ENCODE measurements at regions not wholly inside any gene's neighbourhood (a gene's known extent, or its start where the extent isn't known, plus 50 kb on each side); places are given as distances from the start of the nearest gene placed in this dataset.

DNA sequence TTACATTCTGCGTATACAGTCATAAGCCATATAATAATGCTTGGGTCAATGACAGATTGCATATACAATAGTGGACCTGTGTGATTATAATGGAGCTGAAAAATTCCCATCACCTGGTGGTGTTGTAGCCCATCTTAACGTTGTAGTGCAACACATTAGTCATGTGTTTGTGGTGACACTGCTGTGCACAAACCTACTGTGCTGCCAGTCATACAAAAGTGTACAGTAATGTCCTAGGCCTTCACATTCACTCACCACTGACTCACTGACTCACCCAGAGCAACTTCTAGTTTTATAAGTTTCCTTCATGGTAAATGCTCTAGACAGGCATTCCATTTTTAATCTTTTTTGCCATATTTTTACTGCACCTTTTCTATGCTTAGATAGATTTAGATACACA, 194.8 kb upstream of the SEL1L start:
- no peaks in the 10 kb centered on the region for H3K27me3 ChIP-seq (replicated peaks; ENCODE audit: insufficient read depth)
- H3K4me1 ChIP-seq (replicated peaks): no peaks in the 10 kb centered on the region
- H3K9me3 ChIP-seq: no peaks in the 10 kb centered on the region
- no peak overlapping the region for H3K4me3 ChIP-seq
- 86% methylated on average over 2 of the region's 2 CpGs for WGBS
- H3K27ac ChIP-seq: no peak overlapping the region
- intact Hi-C loops (cut with DNase I): no loop called here
- DNase-seq (ENCODE audit: low spot score): no peak
- no peak for TF ChIP-seq POLR2AphosphoS5 (IDR thresholded peaks at IDR 0.05)
- no peak for TF ChIP-seq POLR2A (IDR thresholded peaks at IDR 0.05)
- TF ChIP-seq, protein P1, sequence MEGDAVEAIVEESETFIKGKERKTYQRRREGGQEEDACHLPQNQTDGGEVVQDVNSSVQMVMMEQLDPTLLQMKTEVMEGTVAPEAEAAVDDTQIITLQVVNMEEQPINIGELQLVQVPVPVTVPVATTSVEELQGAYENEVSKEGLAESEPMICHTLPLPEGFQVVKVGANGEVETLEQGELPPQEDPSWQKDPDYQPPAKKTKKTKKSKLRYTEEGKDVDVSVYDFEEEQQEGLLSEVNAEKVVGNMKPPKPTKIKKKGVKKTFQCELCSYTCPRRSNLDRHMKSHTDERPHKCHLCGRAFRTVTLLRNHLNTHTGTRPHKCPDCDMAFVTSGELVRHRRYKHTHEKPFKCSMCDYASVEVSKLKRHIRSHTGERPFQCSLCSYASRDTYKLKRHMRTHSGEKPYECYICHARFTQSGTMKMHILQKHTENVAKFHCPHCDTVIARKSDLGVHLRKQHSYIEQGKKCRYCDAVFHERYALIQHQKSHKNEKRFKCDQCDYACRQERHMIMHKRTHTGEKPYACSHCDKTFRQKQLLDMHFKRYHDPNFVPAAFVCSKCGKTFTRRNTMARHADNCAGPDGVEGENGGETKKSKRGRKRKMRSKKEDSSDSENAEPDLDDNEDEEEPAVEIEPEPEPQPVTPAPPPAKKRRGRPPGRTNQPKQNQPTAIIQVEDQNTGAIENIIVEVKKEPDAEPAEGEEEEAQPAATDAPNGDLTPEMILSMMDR (IDR thresholded peaks at IDR 0.05): no peak
- no peaks in the 10 kb centered on the region for H3K36me3 ChIP-seq

DNA sequence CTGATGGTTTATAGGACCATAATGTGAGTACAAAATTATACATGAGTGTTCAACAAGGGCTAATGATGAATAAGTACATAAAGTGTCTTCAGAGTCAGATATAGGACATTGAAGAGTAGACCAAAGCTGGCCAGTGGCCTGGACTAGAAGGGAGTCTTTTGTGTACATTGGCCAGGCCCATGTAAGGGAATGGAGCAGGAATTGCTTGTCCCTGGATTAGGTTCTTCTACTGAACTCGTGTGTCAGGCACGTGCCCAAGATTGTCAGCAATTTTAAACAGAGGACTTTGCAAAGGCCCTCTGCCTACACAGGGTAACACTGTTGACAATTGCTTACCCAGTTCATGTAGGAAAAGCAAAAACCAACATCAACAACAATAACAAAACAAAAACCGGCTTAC, 196.0 kb upstream of the SEL1L start:
- Histone ChIP-seq H3K9me3 (no peaks in the 10 kb centered on the region), H3K27ac (no peak overlapping the region), H3K27me3 (replicated peaks; ENCODE audit: insufficient read depth) (no peaks in the 10 kb centered on the region), H3K36me3 (no peaks in the 10 kb centered on the region), H3K4me3 (no peak overlapping the region), H3K4me1 (replicated peaks) (no peaks in the 10 kb centered on the region)
- intact Hi-C loops (cut with DNase I): no loop called here
- DNase-seq (ENCODE audit: low spot score): no peak
- WGBS: 68% methylated on average over 3 of the region's 3 CpGs
- no peak for TF ChIP-seq POLR2A (IDR thresholded peaks at IDR 0.05)
- TF ChIP-seq, protein P1 (IDR thresholded peaks at IDR 0.05): no peak
- TF ChIP-seq POLR2AphosphoS5 (IDR thresholded peaks at IDR 0.05): no peak

DNA sequence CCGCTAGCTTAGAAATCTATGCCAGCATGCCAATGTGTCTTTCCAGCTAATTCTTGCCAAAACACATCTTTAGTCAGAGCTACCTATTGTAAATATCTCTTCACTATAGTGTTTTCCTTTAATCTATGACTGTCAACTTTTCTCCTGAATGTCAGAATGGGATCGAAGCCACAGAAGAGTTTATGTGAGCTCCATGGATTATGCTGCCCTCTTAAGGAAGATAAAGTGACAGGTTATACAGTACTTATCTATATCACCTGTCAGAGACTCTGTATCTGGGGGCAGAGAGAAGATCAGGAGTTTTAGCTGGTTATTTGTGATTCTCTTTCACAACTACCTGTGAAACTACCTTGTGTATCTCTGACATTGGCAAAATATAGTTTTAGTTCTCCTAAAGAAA, 204.3 kb upstream of the SEL1L start:
- WGBS: 65% methylated on average over 2 of the region's 2 CpGs
- H3K9me3 ChIP-seq: no peaks in the 10 kb centered on the region
- H3K36me3 ChIP-seq: no peaks in the 10 kb centered on the region
- TF ChIP-seq POLR2A (IDR thresholded peaks at IDR 0.05): no peak
- TF ChIP-seq, protein P1 (IDR thresholded peaks at IDR 0.05): peak in 1 of 4 experiments; percentile 31
- DNase-seq (ENCODE audit: low spot score): no peak
- no peaks in the 10 kb centered on the region for H3K4me1 ChIP-seq (replicated peaks)
- H3K27me3 ChIP-seq (replicated peaks; ENCODE audit: insufficient read depth): no peaks in the 10 kb centered on the region
- no peak overlapping the region for H3K4me3 ChIP-seq
- H3K27ac ChIP-seq: no peak overlapping the region
- intact Hi-C loops (cut with DNase I): no loop called here

DNA sequence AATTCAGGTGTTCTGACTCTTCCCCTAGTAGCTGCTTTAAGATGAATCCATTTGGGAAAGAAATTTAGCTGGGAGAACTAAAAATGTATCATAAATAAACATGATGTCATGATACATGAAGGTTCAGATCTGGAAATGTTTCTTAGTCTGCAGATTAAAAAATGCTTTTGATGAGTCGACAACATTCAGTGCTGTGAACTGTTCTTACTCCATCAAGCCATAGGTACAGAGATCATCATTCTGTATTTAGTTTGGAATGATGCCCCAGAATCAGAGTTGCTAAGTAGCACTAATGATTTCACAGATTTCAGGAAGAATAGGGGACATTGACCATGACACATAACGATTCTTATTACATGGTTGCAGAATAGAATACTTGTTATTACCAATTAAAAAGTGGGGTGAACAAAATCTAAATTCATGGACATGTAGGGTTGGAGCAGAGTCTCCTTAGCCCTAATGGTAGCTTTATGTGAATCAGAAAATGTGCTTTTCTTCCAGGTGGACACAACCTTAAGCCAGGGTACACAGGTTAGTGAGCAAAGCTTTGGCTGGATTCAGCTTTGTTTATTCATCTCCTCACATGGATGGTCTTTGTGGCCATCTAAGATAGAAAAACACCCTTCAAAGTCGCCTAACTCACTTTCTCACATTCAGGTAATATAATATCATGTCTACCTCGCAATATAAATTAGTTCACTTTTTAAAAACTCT, 205.4 kb upstream of the SEL1L start:
- no peaks in the 10 kb centered on the region for H3K4me1 ChIP-seq (replicated peaks)
- no peak for DNase-seq (ENCODE audit: low spot score)
- no peaks in the 10 kb centered on the region for H3K36me3 ChIP-seq
- 87% methylated on average over 4 of the region's 4 CpGs for WGBS
- no peaks in the 10 kb centered on the region for H3K27me3 ChIP-seq (replicated peaks; ENCODE audit: insufficient read depth)
- intact Hi-C loops (cut with DNase I): no loop called here
- TF ChIP-seq POLR2AphosphoS5 (IDR thresholded peaks at IDR 0.05): no peak
- TF ChIP-seq, protein P1 (IDR thresholded peaks at IDR 0.05): no peak
- TF ChIP-seq POLR2A (IDR thresholded peaks at IDR 0.05): no peak
- no peak overlapping the region for H3K4me3 ChIP-seq
- no peaks in the 10 kb centered on the region for H3K9me3 ChIP-seq
- no peak overlapping the region for H3K27ac ChIP-seq

DNA sequence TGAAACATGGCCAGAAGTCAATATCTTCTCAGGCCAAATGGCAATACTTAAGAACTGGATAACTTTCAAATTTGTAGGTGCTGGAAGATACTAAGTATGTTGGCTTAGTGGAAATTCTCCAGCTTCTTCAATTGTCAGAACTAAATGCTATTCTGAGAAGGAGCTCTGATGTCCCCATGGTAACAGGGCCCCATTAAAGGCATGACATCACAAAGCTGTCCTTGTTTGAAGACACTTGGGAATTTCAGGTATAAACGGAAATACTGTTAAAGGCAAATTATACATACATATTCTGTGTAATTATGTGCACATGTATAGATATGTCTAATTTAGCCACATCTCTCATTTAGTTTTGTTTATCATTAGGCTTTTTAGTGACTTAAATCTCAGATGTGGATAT, 210.0 kb upstream of the SEL1L start:
- intact Hi-C loops (cut with DNase I): no loop called here
- WGBS: 50% methylated on average over 1 of the region's 1 CpG
- no peaks in the 10 kb centered on the region for H3K36me3 ChIP-seq
- TF ChIP-seq, protein P1 (IDR thresholded peaks at IDR 0.05): no peak
- TF ChIP-seq POLR2A (IDR thresholded peaks at IDR 0.05): no peak
- no peak for TF ChIP-seq POLR2AphosphoS5 (IDR thresholded peaks at IDR 0.05)
- H3K27me3 ChIP-seq (replicated peaks; ENCODE audit: insufficient read depth): no peaks in the 10 kb centered on the region
- H3K27ac ChIP-seq: no peak overlapping the region
- H3K4me3 ChIP-seq: no peak overlapping the region
- no peaks in the 10 kb centered on the region for H3K4me1 ChIP-seq (replicated peaks)
- H3K9me3 ChIP-seq: no peaks in the 10 kb centered on the region
- DNase-seq (ENCODE audit: low spot score): no peak

Measured in prostate gland (tissue), 2 donors.